ENCODE measurements at regions not wholly inside any gene's neighbourhood (a gene's known extent, or its start where the extent isn't known, plus 50 kb on each side); places are given as distances from the start of the nearest gene placed in this dataset.

DNA sequence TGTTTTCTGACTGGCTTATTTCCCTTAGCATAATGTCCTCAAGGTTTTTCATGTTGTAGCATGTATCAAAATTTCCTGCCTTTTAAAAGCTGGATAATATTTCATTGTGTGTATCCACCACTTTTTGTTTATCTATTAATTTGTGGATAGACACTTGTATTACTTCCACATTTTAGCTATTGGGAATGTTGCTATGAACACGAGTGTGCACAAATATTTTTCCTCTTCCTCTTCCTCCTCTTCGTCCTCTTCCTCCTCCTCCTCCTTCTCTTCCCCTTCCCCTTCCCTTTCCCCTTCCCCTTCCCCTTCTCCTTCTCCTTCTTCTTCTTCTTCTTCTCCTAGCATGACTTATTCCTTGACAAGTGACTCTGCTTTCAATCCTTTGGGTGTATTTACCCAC, 51.2 kb upstream of the KL start:
- CTCF ChIA-PET, result no interaction called here
- H3K9me3 Mint-ChIP-seq, result peaks cover 0 to 2% (median 0%) of the 10 kb centered on the region in 5 donors
- peaks cover 3 to 7% (median 5%) of the 10 kb centered on the region in 3 donors for H3K4me1 Mint-ChIP-seq
- H3K4me1 ChIP-seq (ENCODE audit: insufficient read depth, low read length), result no peaks in the 10 kb centered on the region
- H3K4me3 Mint-ChIP-seq, result no peak overlapping the region
- no peaks in the 10 kb centered on the region for H3K36me3 ChIP-seq (ENCODE audit: insufficient read depth, low read length)
- H3K27me3 Mint-ChIP-seq, result peaks cover 1 to 2% of the 10 kb centered on the region in 2 donors
- no peak overlapping the region for H3K27ac Mint-ChIP-seq
- no peaks in the 10 kb centered on the region for H3K9me3 ChIP-seq (ENCODE audit: low read length)
- DNase-seq, result no peak
- no peaks in the 10 kb centered on the region for H3K27me3 ChIP-seq (ENCODE audit: insufficient read depth, low read length, poor library complexity, severe bottlenecking)
- no peak overlapping the region for H3K4me3 ChIP-seq (ENCODE audit: low read length)
- H3K27ac ChIP-seq (ENCODE audit: low read depth, low read length), result no peak overlapping the region
- POLR2A ChIA-PET, result no interaction called here
- H3K36me3 Mint-ChIP-seq, result no peaks in the 10 kb centered on the region
